Ishikawa (cell line): ENCODE measurements at regions not wholly inside any gene's neighbourhood (a gene's known extent, or its start where the extent isn't known, plus 50 kb on each side); places are given as distances from the start of the nearest gene placed in this dataset.

ENCODE experiments used
- CEBPB ChIP-seq: IDR thresholded peaks from 2 replicates; pipeline ENCODE4 v1.6.1; 2012
- EGR1 ChIP-seq: IDR thresholded peaks from 2 replicates; pipeline ENCODE4 v1.6.1; 2012
- EP300 ChIP-seq: IDR thresholded peaks from 2 replicates; pipeline ENCODE4 v1.6.1; 2012; ENCODE audit warnings: borderline replicate concordance
- NFIC ChIP-seq: IDR thresholded peaks from 2 replicates; pipeline ENCODE4 v1.6.1; 2012
- RAD21 ChIP-seq: IDR thresholded peaks from 2 replicates; pipeline ENCODE4 v1.6.1; 2012; ENCODE audit warnings: low read depth
- TAF1 ChIP-seq: IDR thresholded peaks from 2 replicates; pipeline ENCODE4 v1.6.1; 2012; ENCODE audit warnings: low read depth, mild to moderate bottlenecking
- TEAD4 ChIP-seq: IDR thresholded peaks from 2 replicates; pipeline ENCODE4 v1.6.1; 2012
- TF ChIP-seq, protein P1 (sequence below): IDR thresholded peaks from 2 replicates; pipeline ENCODE4 v1.6.1; 2012
- TF ChIP-seq, protein P2 (sequence below): IDR thresholded peaks from 2 replicates; pipeline ENCODE4 v1.6.1; 2012; ENCODE audit warnings: low read depth, mild to moderate bottlenecking
- TF ChIP-seq, protein P3 (sequence below): IDR thresholded peaks from 2 replicates; pipeline ENCODE4 v1.6.1; 2012

DNA sequence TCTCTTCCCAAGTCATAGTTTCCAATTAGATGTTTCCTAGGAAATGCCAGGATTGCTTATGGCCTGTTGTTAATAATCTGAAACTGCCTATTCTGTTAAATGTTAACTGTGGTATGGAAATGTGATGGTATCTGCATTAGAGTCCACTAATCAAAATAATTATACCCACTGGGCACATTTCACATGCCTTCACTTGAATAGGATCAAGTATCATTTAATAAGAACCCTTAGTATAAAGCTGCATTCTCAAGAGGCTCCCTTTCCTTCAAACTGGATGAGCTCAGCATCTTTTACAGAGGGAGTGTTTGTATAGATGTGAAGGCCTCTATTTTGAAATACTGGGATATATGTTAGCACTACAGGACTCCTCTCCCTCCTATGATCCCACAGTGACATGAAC lies 477.2 kb upstream of the VRK2 start:
- TF ChIP-seq NFIC (no peak), RAD21 (no peak), EP300 (no peak), TEAD4 (no peak), CEBPB (no peak), EGR1 (no peak), TAF1 (no peak)
- TF ChIP-seq, protein P1, sequence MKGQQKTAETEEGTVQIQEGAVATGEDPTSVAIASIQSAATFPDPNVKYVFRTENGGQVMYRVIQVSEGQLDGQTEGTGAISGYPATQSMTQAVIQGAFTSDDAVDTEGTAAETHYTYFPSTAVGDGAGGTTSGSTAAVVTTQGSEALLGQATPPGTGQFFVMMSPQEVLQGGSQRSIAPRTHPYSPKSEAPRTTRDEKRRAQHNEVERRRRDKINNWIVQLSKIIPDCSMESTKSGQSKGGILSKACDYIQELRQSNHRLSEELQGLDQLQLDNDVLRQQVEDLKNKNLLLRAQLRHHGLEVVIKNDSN: no peak
- TF ChIP-seq, protein P2, sequence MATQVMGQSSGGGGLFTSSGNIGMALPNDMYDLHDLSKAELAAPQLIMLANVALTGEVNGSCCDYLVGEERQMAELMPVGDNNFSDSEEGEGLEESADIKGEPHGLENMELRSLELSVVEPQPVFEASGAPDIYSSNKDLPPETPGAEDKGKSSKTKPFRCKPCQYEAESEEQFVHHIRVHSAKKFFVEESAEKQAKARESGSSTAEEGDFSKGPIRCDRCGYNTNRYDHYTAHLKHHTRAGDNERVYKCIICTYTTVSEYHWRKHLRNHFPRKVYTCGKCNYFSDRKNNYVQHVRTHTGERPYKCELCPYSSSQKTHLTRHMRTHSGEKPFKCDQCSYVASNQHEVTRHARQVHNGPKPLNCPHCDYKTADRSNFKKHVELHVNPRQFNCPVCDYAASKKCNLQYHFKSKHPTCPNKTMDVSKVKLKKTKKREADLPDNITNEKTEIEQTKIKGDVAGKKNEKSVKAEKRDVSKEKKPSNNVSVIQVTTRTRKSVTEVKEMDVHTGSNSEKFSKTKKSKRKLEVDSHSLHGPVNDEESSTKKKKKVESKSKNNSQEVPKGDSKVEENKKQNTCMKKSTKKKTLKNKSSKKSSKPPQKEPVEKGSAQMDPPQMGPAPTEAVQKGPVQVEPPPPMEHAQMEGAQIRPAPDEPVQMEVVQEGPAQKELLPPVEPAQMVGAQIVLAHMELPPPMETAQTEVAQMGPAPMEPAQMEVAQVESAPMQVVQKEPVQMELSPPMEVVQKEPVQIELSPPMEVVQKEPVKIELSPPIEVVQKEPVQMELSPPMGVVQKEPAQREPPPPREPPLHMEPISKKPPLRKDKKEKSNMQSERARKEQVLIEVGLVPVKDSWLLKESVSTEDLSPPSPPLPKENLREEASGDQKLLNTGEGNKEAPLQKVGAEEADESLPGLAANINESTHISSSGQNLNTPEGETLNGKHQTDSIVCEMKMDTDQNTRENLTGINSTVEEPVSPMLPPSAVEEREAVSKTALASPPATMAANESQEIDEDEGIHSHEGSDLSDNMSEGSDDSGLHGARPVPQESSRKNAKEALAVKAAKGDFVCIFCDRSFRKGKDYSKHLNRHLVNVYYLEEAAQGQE: no peak
- TF ChIP-seq, protein P3, sequence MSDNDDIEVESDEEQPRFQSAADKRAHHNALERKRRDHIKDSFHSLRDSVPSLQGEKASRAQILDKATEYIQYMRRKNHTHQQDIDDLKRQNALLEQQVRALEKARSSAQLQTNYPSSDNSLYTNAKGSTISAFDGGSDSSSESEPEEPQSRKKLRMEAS: no peak
